ENCODE measurements at regions not wholly inside any gene's neighbourhood (a gene's known extent, or its start where the extent isn't known, plus 50 kb on each side); places are given as distances from the start of the nearest gene placed in this dataset.

DNA sequence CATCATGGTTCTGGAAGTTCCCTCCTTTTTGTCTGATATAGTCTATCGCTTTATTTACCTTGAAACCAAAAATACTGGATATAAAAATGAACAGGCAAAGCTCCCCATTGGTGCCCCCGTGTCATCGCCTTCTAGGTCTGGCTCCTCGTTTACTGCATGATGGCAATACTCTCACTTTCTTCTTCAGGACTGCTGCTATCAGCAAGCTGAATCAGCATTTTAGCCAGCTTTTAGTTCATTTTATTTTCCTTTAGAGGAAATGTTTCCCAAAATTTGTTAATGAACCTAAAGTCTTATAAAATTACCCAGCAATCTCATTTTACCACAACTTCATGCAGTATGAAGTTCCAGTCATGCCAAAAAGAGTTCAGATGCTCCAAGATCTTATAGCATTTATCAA, 80.5 kb downstream of the ZIC3 start:
- Histone ChIP-seq H3K9me3 (no peaks in the 10 kb centered on the region), H3K4me1 (ENCODE audit: control insufficient read depth in 1 of 2, low read depth in 2 of 2) (no peaks in the 10 kb centered on the region), H3K27ac (no peak overlapping the region), H3K36me3 (no peaks in the 10 kb centered on the region), H3K4me3 (no peak overlapping the region), H3K27me3 (replicated peaks; ENCODE audit: insufficient read depth) (no peaks in the 10 kb centered on the region)
- no peak for ATAC-seq (ENCODE audit: insufficient number of reproducible peaks, low FRiP score, low read depth)
- DNase-seq (ENCODE audit: low spot score), result no peak
- TF ChIP-seq, protein P1, sequence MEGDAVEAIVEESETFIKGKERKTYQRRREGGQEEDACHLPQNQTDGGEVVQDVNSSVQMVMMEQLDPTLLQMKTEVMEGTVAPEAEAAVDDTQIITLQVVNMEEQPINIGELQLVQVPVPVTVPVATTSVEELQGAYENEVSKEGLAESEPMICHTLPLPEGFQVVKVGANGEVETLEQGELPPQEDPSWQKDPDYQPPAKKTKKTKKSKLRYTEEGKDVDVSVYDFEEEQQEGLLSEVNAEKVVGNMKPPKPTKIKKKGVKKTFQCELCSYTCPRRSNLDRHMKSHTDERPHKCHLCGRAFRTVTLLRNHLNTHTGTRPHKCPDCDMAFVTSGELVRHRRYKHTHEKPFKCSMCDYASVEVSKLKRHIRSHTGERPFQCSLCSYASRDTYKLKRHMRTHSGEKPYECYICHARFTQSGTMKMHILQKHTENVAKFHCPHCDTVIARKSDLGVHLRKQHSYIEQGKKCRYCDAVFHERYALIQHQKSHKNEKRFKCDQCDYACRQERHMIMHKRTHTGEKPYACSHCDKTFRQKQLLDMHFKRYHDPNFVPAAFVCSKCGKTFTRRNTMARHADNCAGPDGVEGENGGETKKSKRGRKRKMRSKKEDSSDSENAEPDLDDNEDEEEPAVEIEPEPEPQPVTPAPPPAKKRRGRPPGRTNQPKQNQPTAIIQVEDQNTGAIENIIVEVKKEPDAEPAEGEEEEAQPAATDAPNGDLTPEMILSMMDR (IDR thresholded peaks at IDR 0.05), result no peak

DNA sequence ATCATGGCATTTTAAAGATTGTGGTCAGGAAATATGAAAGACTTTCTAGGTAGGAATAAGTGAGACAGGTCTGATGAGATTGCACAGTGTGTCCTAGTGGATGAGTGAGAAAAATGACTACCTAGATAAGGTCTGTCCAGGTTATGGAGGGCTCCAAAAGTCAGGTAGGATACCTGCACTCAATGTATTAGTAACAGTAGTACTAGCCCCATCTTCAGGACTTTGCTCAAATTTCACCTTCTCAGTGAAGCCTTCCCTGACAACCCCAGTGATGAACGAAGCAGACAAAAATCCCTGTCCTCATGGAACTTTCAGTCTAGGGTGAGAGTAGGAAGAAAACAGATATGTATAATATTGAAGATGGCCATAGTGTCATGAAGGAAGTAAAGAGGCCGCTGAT, 85.7 kb downstream of the ZIC3 start:
- no peaks in the 10 kb centered on the region for H3K9me3 ChIP-seq
- no peaks in the 10 kb centered on the region for H3K4me1 ChIP-seq (ENCODE audit: control insufficient read depth in 1 of 2, low read depth in 2 of 2)
- TF ChIP-seq, protein P1 (IDR thresholded peaks at IDR 0.05), result no peak
- DNase-seq (ENCODE audit: low spot score), result no peak
- no peak for ATAC-seq (ENCODE audit: insufficient number of reproducible peaks, low FRiP score, low read depth)
- no peak overlapping the region for H3K4me3 ChIP-seq
- H3K27me3 ChIP-seq (replicated peaks; ENCODE audit: insufficient read depth), result no peaks in the 10 kb centered on the region
- no peaks in the 10 kb centered on the region for H3K36me3 ChIP-seq
- no peak overlapping the region for H3K27ac ChIP-seq

DNA sequence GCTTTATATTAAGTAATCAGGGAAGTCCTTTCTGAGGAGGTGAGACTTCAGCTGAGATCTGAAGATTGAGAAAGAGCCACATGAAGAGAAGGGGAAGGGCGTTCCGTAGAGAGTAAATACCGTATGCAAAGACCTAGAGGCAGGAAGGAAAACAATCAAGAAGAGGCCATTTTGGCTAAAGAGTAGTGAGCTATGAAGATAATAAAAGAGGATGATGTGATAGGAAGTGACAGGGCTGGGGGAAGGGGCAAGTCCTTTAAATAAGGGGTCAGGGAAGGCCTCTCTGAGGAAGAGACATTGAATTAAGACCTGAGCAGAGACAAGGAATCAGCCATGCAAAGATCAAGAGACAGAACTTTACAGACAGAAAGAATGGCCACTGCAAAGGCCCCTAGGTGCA, 86.2 kb downstream of the ZIC3 start:
- TF ChIP-seq, protein P1 (IDR thresholded peaks at IDR 0.05), result no peak
- Histone ChIP-seq H3K36me3 (no peaks in the 10 kb centered on the region), H3K27ac (no peak overlapping the region), H3K27me3 (replicated peaks; ENCODE audit: insufficient read depth) (no peaks in the 10 kb centered on the region), H3K4me3 (no peak overlapping the region), H3K9me3 (no peaks in the 10 kb centered on the region), H3K4me1 (ENCODE audit: control insufficient read depth in 1 of 2, low read depth in 2 of 2) (no peaks in the 10 kb centered on the region)
- ATAC-seq (ENCODE audit: insufficient number of reproducible peaks, low FRiP score, low read depth) (no peak), DNase-seq (ENCODE audit: low spot score) (no peak)

DNA sequence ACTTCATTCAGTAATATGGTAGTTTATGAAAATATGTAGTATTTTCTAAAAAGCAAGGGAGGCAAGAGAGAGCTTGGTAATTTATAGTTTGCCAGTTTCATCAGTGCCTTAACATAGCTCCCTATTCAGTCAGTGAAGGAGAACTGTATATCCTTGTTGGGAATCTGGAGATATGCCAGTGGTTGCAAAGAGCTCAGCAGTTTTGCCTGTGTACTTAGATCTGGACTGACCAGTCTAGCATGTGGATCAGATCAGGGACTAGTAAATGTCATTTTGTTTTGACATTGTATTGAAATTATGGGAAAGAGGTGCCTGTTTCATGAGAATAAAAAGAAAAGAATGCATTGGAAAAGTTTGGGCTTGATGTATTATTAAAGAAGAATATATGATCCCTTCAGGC, 88.6 kb downstream of the ZIC3 start:
- H3K4me3 ChIP-seq, result no peak overlapping the region
- H3K4me1 ChIP-seq (ENCODE audit: control insufficient read depth in 1 of 2, low read depth in 2 of 2), result no peaks in the 10 kb centered on the region
- TF ChIP-seq, protein P1 (IDR thresholded peaks at IDR 0.05), result no peak
- no peaks in the 10 kb centered on the region for H3K27me3 ChIP-seq (replicated peaks; ENCODE audit: insufficient read depth)
- no peaks in the 10 kb centered on the region for H3K9me3 ChIP-seq
- no peaks in the 10 kb centered on the region for H3K36me3 ChIP-seq
- DNase-seq (ENCODE audit: low spot score), result no peak
- H3K27ac ChIP-seq, result no peak overlapping the region
- no peak for ATAC-seq (ENCODE audit: insufficient number of reproducible peaks, low FRiP score, low read depth)

DNA sequence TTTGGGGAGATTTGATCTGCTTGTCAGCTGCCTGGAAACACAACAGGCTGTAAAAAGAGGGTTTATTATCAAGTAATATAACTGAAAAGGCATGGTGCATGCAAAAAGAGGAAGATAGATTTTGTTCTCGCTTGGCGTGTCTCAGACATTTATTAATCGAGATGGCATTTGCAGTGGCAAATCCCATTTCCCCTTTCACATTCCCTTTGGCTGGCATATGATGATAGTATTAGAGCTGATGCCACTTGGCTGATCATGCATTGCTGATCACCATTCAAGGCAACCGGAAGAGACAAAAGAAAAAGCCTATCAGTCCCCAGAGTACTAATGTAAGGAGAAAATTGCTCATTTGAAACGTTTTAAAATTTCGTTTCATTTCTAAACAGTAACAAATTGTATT, 101.8 kb downstream of the ZIC3 start:
- DNase-seq (ENCODE audit: low spot score) (no peak), ATAC-seq (ENCODE audit: insufficient number of reproducible peaks, low FRiP score, low read depth) (no peak)

More for the DNA sequence above, 101.8 kb downstream of the ZIC3 start:
- Histone ChIP-seq H3K36me3 (no peaks in the 10 kb centered on the region), H3K4me1 (ENCODE audit: control insufficient read depth in 1 of 2, low read depth in 2 of 2) (no peaks in the 10 kb centered on the region), H3K27me3 (replicated peaks; ENCODE audit: insufficient read depth) (no peaks in the 10 kb centered on the region), H3K9me3 (no peaks in the 10 kb centered on the region), H3K4me3 (no peak overlapping the region), H3K27ac (no peak overlapping the region)
- TF ChIP-seq, protein P1 (IDR thresholded peaks at IDR 0.05), result no peak

Measured in thoracic aorta (tissue), 2 donors.